Right atrium auricular region (tissue), 2 donors: ENCODE measurements at regions not wholly inside any gene's neighbourhood (a gene's known extent, or its start where the extent isn't known, plus 50 kb on each side); places are given as distances from the start of the nearest gene placed in this dataset.
"Not testable (repeated sequence)": the region's sequence is repeated elsewhere in the genome, so short reads cannot be mapped to it uniquely, and the experiment has no call there.

Experiments
- DNase-seq: peaks from one replicate; pipeline ENCODE4 v3.0.0-alpha.2; 2019; ENCODE audit warnings: low spot score
- H3K27ac ChIP-seq, 2 donors: fragments of 200-600 bp; sonication (generic); 1 replicate in 1 of 2; 2 replicates in 1 of 2; pipeline ENCODE4 v1.5.1; 2016 to 2019
- H3K27me3 ChIP-seq, 2 donors: fragments of 200-600 bp; sonication (generic); one replicate each; pipeline versions ENCODE4 v1.5.1 to v1.6.0; 2017 to 2019
- H3K36me3 ChIP-seq: fragments of 200-600 bp; sonication (generic); one replicate; pipeline ENCODE4 v1.5.1; 2016
- H3K4me1 ChIP-seq, 2 donors: fragments of 200-600 bp; sonication (generic); one replicate each; pipeline versions ENCODE4 v1.5.1 to v1.6.0; 2017 to 2019
- H3K4me3 ChIP-seq, 2 donors: fragments of 200-600 bp; sonication (generic); 1 replicate in 1 of 2; 2 replicates in 1 of 2; pipeline ENCODE4 v1.5.1; 2017 to 2019; ENCODE audit warnings: mild to moderate bottlenecking in 1 of 2, moderate library complexity in 1 of 2
- H3K9me3 ChIP-seq, 2 donors: fragments of 200-600 bp; sonication (generic); one replicate each; pipeline ENCODE4 v1.5.1; 2019
- TF ChIP-seq, protein P1 (sequence below), 2 donors: fragments of 200-600 bp; sonication (generic); IDR thresholded peaks; one replicate each; pipeline ENCODE4 v1.5.1; 2019; ENCODE audit warnings: antibody characterized with exemption in 2 of 2

DNA sequence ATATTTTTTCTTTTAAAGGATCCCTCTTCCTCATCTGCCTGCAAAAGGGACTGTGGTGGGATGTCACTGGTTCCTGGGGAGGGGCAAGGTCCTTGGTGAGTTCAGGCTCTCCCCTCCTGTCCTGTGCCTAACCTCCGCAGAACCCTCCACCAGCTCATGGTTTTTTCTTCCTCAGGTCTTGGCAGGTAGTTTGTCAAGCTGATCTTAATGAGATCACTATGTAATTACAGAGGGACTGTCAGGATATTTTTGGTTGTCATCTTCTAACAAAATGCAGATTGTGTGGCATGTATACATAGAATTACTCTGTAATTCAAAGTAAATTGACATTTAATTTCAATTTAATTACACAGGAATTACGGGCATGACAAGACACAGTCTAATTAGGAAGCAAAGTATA, 150.3 kb upstream of the SEMA6A start:
- DNase-seq = no peak
- H3K4me3 ChIP-seq = no peak overlapping the region
- no peaks in the 10 kb centered on the region for H3K27me3 ChIP-seq
- H3K27ac ChIP-seq = no peak overlapping the region
- no peaks in the 10 kb centered on the region for H3K9me3 ChIP-seq
- TF ChIP-seq, protein P1, sequence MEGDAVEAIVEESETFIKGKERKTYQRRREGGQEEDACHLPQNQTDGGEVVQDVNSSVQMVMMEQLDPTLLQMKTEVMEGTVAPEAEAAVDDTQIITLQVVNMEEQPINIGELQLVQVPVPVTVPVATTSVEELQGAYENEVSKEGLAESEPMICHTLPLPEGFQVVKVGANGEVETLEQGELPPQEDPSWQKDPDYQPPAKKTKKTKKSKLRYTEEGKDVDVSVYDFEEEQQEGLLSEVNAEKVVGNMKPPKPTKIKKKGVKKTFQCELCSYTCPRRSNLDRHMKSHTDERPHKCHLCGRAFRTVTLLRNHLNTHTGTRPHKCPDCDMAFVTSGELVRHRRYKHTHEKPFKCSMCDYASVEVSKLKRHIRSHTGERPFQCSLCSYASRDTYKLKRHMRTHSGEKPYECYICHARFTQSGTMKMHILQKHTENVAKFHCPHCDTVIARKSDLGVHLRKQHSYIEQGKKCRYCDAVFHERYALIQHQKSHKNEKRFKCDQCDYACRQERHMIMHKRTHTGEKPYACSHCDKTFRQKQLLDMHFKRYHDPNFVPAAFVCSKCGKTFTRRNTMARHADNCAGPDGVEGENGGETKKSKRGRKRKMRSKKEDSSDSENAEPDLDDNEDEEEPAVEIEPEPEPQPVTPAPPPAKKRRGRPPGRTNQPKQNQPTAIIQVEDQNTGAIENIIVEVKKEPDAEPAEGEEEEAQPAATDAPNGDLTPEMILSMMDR (IDR thresholded peaks at IDR 0.05) = no peak
- no peaks in the 10 kb centered on the region for H3K36me3 ChIP-seq
- H3K4me1 ChIP-seq = no peaks in the 10 kb centered on the region

- Histone ChIP-seq H3K36me3 (no peaks in the 10 kb centered on the region), H3K27me3 (no peaks in the 10 kb centered on the region), H3K4me1 (no peaks in the 10 kb centered on the region), H3K27ac (no peak overlapping the region), H3K9me3 (no peaks in the 10 kb centered on the region), H3K4me3 (no peak overlapping the region)
- TF ChIP-seq, protein P1 (IDR thresholded peaks at IDR 0.05) = no peak
- no peak for DNase-seq
These were observed 148.0 kb upstream of the SEMA6A start for GRCh38 chr5:116722651-116723050.

DNA sequence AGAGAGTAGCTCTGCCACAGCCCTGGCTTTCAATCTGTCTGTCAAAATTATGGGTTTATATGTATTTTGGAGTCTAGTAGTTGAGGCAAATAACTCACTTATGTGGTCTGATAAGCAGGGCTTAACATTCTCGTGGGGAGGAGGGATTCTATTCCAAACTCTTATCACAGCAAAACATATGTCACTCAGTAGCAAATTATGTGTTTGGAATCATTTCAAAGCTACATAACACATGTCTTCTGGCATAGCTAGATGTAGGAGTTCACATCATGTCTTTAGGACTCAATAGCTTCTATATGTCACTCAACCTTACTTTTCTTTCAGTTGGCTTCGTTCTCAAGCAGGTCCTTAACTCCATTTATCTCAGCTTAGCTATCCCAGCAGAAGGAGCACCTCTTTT, 144.5 kb upstream of the SEMA6A start:
- DNase-seq = no peak
- H3K36me3 ChIP-seq = no peaks in the 10 kb centered on the region
- H3K9me3 ChIP-seq = no peaks in the 10 kb centered on the region
- no peak overlapping the region for H3K27ac ChIP-seq
- H3K4me3 ChIP-seq = no peak overlapping the region
- no peaks in the 10 kb centered on the region for H3K4me1 ChIP-seq
- H3K27me3 ChIP-seq = no peaks in the 10 kb centered on the region
- TF ChIP-seq, protein P1 (IDR thresholded peaks at IDR 0.05) = no peak

DNA sequence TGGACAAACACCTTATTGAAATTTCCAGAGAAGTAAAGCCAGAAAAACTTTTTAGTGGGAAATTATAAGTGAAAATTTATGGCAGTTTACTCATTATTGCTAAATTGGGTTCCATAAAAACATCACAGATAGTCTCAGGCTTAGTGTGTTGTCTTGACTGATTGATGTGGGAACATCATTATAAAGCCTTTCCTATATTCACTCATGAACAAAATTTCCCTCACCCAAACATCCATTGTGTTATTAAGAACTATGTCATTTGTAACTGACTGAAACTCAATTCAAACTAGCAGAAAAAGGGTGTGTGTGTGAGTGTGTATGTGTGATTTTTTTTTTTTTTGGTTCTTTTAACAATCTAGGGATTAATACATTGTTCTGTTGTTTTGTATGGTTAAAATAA, 143.7 kb upstream of the SEMA6A start:
- no peaks in the 10 kb centered on the region for H3K9me3 ChIP-seq
- no peak for DNase-seq
- H3K4me1 ChIP-seq = no peaks in the 10 kb centered on the region
- H3K4me3 ChIP-seq = no peak overlapping the region
- H3K27ac ChIP-seq = no peak overlapping the region
- no peaks in the 10 kb centered on the region for H3K36me3 ChIP-seq
- TF ChIP-seq, protein P1 (IDR thresholded peaks at IDR 0.05) = no peak
- H3K27me3 ChIP-seq = no peaks in the 10 kb centered on the region

- Histone ChIP-seq H3K9me3 (no peaks in the 10 kb centered on the region), H3K27me3 (no peaks in the 10 kb centered on the region), H3K27ac (no peak overlapping the region), H3K4me1 (no peaks in the 10 kb centered on the region), H3K36me3 (no peaks in the 10 kb centered on the region), H3K4me3 (no peak overlapping the region)
- DNase-seq = no peak
- TF ChIP-seq, protein P1 (IDR thresholded peaks at IDR 0.05) = no peak
These were observed 134.5 kb upstream of the SEMA6A start for GRCh38 chr5:116709082-116709481.

- H3K27me3 ChIP-seq, H3K9me3 ChIP-seq, DNase-seq: not testable (repeated sequence)
These were observed 130.5 kb upstream of the SEMA6A start for GRCh38 chr5:116705121-116705519.

More at GRCh38 chr5:116705121-116705519, 130.5 kb upstream of the SEMA6A start:
- not testable (repeated sequence) for H3K27ac ChIP-seq, H3K36me3 ChIP-seq, H3K4me3 ChIP-seq, H3K4me1 ChIP-seq
